ENCODE measurements at regions not wholly inside any gene's neighbourhood (a gene's known extent, or its start where the extent isn't known, plus 50 kb on each side); places are given as distances from the start of the nearest gene placed in this dataset.

GRCh38 chr4:61128682-61129081, 71.4 kb upstream of the ADGRL3 start:
- H3K36me3 ChIP-seq (ENCODE audit: insufficient read depth, low read length, poor library complexity, severe bottlenecking): no peaks in the 10 kb centered on the region
- no peaks in the 10 kb centered on the region for H3K4me1 ChIP-seq (ENCODE audit: insufficient read depth, low read length, poor library complexity, severe bottlenecking)
- H3K4me3 ChIP-seq (ENCODE audit: low read depth, low read length, poor library complexity, severe bottlenecking): no peak overlapping the region
- TF ChIP-seq, protein P1, sequence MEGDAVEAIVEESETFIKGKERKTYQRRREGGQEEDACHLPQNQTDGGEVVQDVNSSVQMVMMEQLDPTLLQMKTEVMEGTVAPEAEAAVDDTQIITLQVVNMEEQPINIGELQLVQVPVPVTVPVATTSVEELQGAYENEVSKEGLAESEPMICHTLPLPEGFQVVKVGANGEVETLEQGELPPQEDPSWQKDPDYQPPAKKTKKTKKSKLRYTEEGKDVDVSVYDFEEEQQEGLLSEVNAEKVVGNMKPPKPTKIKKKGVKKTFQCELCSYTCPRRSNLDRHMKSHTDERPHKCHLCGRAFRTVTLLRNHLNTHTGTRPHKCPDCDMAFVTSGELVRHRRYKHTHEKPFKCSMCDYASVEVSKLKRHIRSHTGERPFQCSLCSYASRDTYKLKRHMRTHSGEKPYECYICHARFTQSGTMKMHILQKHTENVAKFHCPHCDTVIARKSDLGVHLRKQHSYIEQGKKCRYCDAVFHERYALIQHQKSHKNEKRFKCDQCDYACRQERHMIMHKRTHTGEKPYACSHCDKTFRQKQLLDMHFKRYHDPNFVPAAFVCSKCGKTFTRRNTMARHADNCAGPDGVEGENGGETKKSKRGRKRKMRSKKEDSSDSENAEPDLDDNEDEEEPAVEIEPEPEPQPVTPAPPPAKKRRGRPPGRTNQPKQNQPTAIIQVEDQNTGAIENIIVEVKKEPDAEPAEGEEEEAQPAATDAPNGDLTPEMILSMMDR (conservative IDR thresholded peaks at IDR 0.05; ENCODE audit: low read depth, low read length): no peak
- no peak for TF ChIP-seq EZH2 (IDR thresholded peaks at IDR 0.05; ENCODE audit: borderline replicate concordance, low read depth, low read length, poor library complexity, severe bottlenecking)
- CTCF ChIA-PET: no interaction called here
- no peaks in the 10 kb centered on the region for H3K9me3 ChIP-seq (ENCODE audit: low read depth, low read length, poor library complexity, severe bottlenecking)
- no peaks in the 10 kb centered on the region for H3K27me3 ChIP-seq (replicated peaks; ENCODE audit: insufficient read depth, low read depth, low read length, poor library complexity)
- POLR2A ChIA-PET (ENCODE audit: low non-redundant PET): no interaction called here
- DNase-seq (ENCODE audit: low spot score): no peak
- intact Hi-C loops (cut with micrococcal nuclease; ENCODE audit: unreplicated experiment): no loop called here
- no peak overlapping the region for H3K27ac ChIP-seq (ENCODE audit: low read depth, low read length, poor library complexity, severe bottlenecking)
- BruUV-seq (replicated peaks): no TSS peak

- TF ChIP-seq, protein P1 (conservative IDR thresholded peaks at IDR 0.05; ENCODE audit: low read depth, low read length): no peak
- TF ChIP-seq EZH2 (IDR thresholded peaks at IDR 0.05; ENCODE audit: borderline replicate concordance, low read depth, low read length, poor library complexity, severe bottlenecking): no peak
- Histone ChIP-seq H3K4me1 (ENCODE audit: insufficient read depth, low read length, poor library complexity, severe bottlenecking) (no peaks in the 10 kb centered on the region), H3K36me3 (ENCODE audit: insufficient read depth, low read length, poor library complexity, severe bottlenecking) (no peaks in the 10 kb centered on the region), H3K9me3 (ENCODE audit: low read depth, low read length, poor library complexity, severe bottlenecking) (no peaks in the 10 kb centered on the region), H3K4me3 (ENCODE audit: low read depth, low read length, poor library complexity, severe bottlenecking) (no peak overlapping the region), H3K27me3 (replicated peaks; ENCODE audit: insufficient read depth, low read depth, low read length, poor library complexity) (no peaks in the 10 kb centered on the region), H3K27ac (ENCODE audit: low read depth, low read length, poor library complexity, severe bottlenecking) (no peak overlapping the region)
- ChIA-PET POLR2A (ENCODE audit: low non-redundant PET) (no interaction called here), CTCF (no interaction called here)
- intact Hi-C loops (cut with micrococcal nuclease; ENCODE audit: unreplicated experiment): no loop called here
- no TSS peak for BruUV-seq (replicated peaks)
- no peak for DNase-seq (ENCODE audit: low spot score)
These were observed 70.2 kb upstream of the ADGRL3 start for GRCh38 chr4:61129971-61130370.

DNA sequence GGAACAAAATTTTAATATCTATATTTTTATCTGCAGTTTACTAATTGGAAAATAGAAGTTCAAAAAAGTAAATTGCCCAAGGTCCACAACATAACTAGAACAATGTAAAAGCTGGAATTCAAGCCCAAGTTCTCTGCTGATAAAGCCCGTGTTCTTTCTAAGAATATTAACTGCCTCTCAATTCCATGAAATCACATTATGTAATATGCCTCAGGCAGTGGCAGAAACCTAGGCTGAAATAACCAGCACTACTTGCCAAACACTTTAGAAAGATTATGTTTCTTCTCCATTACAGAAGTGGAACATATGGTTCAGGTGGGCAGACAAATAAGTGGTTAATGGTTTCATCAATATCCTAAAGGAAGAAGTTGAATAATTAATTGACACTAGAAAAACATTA, 56.7 kb upstream of the ADGRL3 start:
- no peaks in the 10 kb centered on the region for H3K36me3 ChIP-seq (ENCODE audit: insufficient read depth, low read length, poor library complexity, severe bottlenecking)
- no peak overlapping the region for H3K27ac ChIP-seq (ENCODE audit: low read depth, low read length, poor library complexity, severe bottlenecking)
- CTCF ChIA-PET: no interaction called here
- H3K9me3 ChIP-seq (ENCODE audit: low read depth, low read length, poor library complexity, severe bottlenecking): no peaks in the 10 kb centered on the region
- intact Hi-C loops (cut with micrococcal nuclease; ENCODE audit: unreplicated experiment): no loop called here
- H3K4me3 ChIP-seq (ENCODE audit: low read depth, low read length, poor library complexity, severe bottlenecking): no peak overlapping the region
- DNase-seq (ENCODE audit: low spot score): no peak
- BruUV-seq (replicated peaks): no TSS peak
- H3K27me3 ChIP-seq (replicated peaks; ENCODE audit: insufficient read depth, low read depth, low read length, poor library complexity): no peaks in the 10 kb centered on the region
- no peaks in the 10 kb centered on the region for H3K4me1 ChIP-seq (ENCODE audit: insufficient read depth, low read length, poor library complexity, severe bottlenecking)
- no peak for TF ChIP-seq EZH2 (IDR thresholded peaks at IDR 0.05; ENCODE audit: borderline replicate concordance, low read depth, low read length, poor library complexity, severe bottlenecking)
- TF ChIP-seq, protein P1 (conservative IDR thresholded peaks at IDR 0.05; ENCODE audit: low read depth, low read length): no peak
- POLR2A ChIA-PET (ENCODE audit: low non-redundant PET): no interaction called here
